OCI-LY1 (cell line): ENCODE measurements at regions not wholly inside any gene's neighbourhood (a gene's known extent, or its start where the extent isn't known, plus 50 kb on each side); places are given as distances from the start of the nearest gene placed in this dataset.

Experiments used
- EZH2 ChIP-seq: fragments of 200-600 bp; sonication (generic), shearing (Covaris generic); IDR thresholded peaks from 2 replicates; pipeline ENCODE4 v1.8.0; 2017; ENCODE audit warnings: borderline replicate concordance, mixed run types, mild to moderate bottlenecking, antibody characterized with exemption, low read length, moderate library complexity, mixed read lengths
- TF ChIP-seq, protein P1 (sequence below): fragments of 200-600 bp; sonication (generic), shearing (Covaris generic); IDR thresholded peaks from 2 replicates; pipeline ENCODE4 v1.5.1; 2017; ENCODE audit warnings: mild to moderate bottlenecking, antibody characterized with exemption, low read length, moderate library complexity, mixed read lengths

DNA sequence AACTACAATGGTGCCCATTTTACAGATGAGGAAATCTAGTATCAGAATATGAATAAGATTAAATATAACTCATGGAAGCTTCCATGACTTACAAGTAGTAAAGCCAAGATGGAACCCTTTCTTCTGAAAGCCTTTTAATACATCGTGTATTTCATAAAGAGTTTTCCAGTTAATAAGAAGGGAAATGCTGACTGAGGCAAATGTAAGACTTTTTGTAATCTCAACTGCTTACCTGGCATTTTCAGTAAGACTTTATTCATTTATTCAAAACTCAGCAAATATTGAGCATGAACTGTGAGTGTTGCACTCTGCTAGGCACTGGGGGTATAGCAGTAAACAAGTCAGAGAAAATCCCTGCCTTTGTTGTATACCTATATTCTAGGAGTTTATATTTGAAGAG, 256.4 kb upstream of the THRB start:
- TF ChIP-seq, protein P1, sequence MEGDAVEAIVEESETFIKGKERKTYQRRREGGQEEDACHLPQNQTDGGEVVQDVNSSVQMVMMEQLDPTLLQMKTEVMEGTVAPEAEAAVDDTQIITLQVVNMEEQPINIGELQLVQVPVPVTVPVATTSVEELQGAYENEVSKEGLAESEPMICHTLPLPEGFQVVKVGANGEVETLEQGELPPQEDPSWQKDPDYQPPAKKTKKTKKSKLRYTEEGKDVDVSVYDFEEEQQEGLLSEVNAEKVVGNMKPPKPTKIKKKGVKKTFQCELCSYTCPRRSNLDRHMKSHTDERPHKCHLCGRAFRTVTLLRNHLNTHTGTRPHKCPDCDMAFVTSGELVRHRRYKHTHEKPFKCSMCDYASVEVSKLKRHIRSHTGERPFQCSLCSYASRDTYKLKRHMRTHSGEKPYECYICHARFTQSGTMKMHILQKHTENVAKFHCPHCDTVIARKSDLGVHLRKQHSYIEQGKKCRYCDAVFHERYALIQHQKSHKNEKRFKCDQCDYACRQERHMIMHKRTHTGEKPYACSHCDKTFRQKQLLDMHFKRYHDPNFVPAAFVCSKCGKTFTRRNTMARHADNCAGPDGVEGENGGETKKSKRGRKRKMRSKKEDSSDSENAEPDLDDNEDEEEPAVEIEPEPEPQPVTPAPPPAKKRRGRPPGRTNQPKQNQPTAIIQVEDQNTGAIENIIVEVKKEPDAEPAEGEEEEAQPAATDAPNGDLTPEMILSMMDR = no peak
- no peak for TF ChIP-seq EZH2
